ENCODE measurements at regions not wholly inside any gene's neighbourhood (a gene's known extent, or its start where the extent isn't known, plus 50 kb on each side); places are given as distances from the start of the nearest gene placed in this dataset.
"Not testable (repeated sequence)": the region's sequence is repeated elsewhere in the genome, so short reads cannot be mapped to it uniquely, and the experiment has no call there.

DNA sequence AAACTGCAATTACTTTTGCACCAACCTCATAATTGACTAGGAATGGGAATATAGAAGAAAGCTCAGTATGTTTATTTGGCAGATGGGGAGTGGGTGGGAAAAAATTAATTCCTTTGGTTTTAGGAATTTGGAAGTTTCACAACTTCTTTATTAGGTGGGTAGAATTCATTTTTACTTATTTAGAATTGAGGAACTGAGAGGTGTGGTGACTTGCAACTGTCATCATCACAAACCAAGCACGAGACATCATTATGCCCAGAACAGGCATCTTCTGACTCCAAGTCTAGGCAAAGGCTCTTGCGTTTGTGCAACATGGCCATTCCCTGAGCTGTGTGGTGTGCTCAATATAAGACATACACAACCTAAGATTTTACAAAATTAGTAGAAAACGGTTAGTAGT, 380.0 kb downstream of the ATP23 start:
- intact Hi-C loops (cut with DNase I) = no loop called here

DNA sequence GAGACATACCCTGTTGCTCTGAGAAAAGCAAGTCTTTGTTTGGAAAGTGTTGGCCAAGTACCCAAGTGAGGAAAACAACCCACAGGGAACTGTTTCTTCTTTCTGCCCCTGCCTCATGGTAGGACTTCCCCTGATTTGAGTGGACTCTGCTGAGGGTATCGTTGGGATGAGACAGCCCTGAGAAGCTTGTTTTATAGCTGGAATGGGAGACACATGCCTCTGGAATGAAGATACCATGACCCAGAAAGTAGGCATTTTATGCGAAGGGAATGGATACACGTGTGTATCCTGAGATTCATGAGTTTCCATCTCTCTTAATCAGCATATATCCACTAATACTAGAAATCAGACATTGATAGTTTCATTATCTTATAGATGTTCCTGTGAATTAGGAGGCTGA, 382.3 kb downstream of the ATP23 start:
- ATAC-seq = no peak
- intact Hi-C loops (cut with DNase I) = no loop called here
- H3K27me3 ChIP-seq = no peaks in the 10 kb centered on the region
- no peak overlapping the region for H3K4me3 ChIP-seq
- no peak overlapping the region for H3K27ac ChIP-seq
- no peaks in the 10 kb centered on the region for H3K4me1 ChIP-seq
- peaks cover 3% of the 10 kb centered on the region for H3K9me3 ChIP-seq
- DNase-seq = no peak
- TF ChIP-seq, protein P1, sequence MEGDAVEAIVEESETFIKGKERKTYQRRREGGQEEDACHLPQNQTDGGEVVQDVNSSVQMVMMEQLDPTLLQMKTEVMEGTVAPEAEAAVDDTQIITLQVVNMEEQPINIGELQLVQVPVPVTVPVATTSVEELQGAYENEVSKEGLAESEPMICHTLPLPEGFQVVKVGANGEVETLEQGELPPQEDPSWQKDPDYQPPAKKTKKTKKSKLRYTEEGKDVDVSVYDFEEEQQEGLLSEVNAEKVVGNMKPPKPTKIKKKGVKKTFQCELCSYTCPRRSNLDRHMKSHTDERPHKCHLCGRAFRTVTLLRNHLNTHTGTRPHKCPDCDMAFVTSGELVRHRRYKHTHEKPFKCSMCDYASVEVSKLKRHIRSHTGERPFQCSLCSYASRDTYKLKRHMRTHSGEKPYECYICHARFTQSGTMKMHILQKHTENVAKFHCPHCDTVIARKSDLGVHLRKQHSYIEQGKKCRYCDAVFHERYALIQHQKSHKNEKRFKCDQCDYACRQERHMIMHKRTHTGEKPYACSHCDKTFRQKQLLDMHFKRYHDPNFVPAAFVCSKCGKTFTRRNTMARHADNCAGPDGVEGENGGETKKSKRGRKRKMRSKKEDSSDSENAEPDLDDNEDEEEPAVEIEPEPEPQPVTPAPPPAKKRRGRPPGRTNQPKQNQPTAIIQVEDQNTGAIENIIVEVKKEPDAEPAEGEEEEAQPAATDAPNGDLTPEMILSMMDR (IDR thresholded peaks at IDR 0.05) = no peak
- H3K36me3 ChIP-seq = no peaks in the 10 kb centered on the region

More for the DNA sequence above, 380.0 kb downstream of the ATP23 start:
- Histone ChIP-seq H3K4me3 (no peak overlapping the region), H3K36me3 (no peaks in the 10 kb centered on the region), H3K27ac (no peak overlapping the region), H3K27me3 (no peaks in the 10 kb centered on the region), H3K4me1 (no peaks in the 10 kb centered on the region), H3K9me3 (peaks cover 3% of the 10 kb centered on the region)
- TF ChIP-seq, protein P1 (IDR thresholded peaks at IDR 0.05) = no peak
- ATAC-seq (no peak), DNase-seq (no peak)

DNA sequence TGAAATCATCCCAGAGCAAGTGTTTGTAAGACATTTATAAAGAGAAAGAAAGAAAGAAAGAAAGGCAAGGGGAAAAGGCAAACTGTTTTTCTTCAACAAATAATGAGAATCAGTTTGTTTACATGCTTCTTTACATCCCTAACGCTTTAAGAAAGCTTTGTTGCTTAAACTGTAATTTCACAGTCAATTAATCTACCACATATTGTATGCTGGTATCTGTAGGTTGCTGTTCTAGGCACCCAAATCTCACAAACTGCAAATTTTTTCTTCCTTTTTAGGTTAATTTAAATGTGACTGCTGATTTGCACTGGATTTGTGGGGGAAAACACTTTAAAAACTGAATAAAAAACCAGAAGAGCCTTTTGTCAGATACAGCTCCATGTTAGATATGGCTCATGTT, 384.2 kb downstream of the ATP23 start:
- ATAC-seq = no peak
- H3K27ac ChIP-seq = no peak overlapping the region
- H3K36me3 ChIP-seq = no peaks in the 10 kb centered on the region
- no peaks in the 10 kb centered on the region for H3K9me3 ChIP-seq
- TF ChIP-seq, protein P1 (IDR thresholded peaks at IDR 0.05) = no peak
- DNase-seq = no peak
- H3K4me3 ChIP-seq = no peak overlapping the region
- no peaks in the 10 kb centered on the region for H3K4me1 ChIP-seq
- H3K27me3 ChIP-seq = no peaks in the 10 kb centered on the region
- intact Hi-C loops (cut with DNase I) = no loop called here

DNA sequence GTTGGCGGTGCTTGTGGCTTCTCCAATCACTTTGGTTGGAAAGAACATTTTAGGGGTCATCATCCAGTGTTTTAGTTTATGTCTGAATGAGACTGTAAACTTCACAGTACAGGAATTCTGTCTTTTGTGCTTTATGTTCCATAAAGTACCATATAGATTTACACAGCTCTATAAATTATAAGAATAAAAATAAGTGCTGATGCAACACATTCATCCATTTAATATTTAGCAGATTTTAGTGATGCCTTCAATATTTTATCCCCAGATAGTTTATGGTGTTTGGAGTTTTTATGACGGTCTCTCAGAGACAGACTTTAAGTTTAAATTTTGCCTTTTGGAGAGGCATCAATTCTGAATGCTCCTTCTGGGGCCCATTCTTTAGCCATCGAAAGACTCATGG, 385.2 kb downstream of the ATP23 start:
- ATAC-seq (no peak), DNase-seq (no peak)
- TF ChIP-seq, protein P1 (IDR thresholded peaks at IDR 0.05) = no peak
- Histone ChIP-seq H3K4me3 (no peak overlapping the region), H3K4me1 (no peaks in the 10 kb centered on the region), H3K27me3 (no peaks in the 10 kb centered on the region), H3K36me3 (no peaks in the 10 kb centered on the region), H3K27ac (no peak overlapping the region), H3K9me3 (no peaks in the 10 kb centered on the region)
- intact Hi-C loops (cut with DNase I) = no loop called here

DNA sequence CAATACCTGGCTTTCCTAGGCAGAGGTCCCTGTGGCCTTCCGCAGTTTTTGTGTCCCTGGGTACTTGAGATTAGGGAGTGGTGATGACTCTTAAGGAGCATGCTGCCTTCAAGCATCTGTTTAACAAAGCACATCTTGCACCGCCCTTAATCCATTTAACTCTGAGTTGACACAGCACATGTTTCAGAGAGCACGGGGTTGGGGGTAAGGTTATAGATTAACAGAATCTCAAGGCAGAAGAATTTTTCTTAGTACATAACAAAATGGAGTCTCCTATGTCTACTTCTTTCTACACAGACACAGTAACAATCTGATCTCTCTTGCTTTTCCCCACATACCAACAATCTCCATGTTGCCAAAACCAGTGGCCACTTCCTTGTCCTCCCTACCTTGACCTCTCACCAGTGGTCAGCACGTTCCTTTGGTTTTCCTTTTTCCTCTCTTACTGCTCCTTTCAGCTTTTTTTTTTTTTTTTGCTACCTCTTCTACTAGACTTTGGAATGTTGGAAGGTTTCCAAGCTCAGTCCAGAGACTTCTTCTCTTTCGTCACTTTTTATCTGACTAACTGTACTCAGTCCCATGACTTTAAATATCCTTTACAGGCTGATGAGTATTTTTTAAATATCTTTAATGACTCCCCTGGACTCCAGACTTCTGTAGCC, 395.3 kb downstream of the ATP23 start:
- H3K4me3 ChIP-seq; H3K36me3 ChIP-seq; intact Hi-C loops (cut with DNase I); DNase-seq; H3K4me1 ChIP-seq; H3K27ac ChIP-seq; H3K27me3 ChIP-seq; H3K9me3 ChIP-seq: not testable (repeated sequence)
- peak; percentile 19 for ATAC-seq

DNA sequence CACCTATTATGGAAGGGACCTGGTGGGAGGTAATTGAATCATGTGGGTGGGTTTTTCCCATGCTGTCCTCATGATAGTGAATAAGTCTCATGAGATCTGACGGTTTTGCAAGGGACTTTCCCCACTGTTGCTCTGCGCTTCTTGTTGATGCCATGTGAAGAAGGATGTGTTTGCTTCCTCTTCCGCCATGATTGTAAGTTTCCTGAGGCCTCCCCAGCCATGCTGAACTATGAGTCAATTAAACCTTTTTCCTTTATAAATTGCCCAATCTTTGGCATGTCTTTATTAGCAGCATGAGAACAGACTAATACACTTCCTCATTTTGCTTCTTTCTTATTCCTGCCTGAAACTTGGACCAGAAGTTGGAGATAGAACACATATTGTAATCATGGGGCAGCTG, 396.2 kb downstream of the ATP23 start:
- H3K27ac ChIP-seq; ATAC-seq; H3K9me3 ChIP-seq; intact Hi-C loops (cut with DNase I); H3K27me3 ChIP-seq; DNase-seq; H3K4me1 ChIP-seq; H3K36me3 ChIP-seq; H3K4me3 ChIP-seq: not testable (repeated sequence)

DNA sequence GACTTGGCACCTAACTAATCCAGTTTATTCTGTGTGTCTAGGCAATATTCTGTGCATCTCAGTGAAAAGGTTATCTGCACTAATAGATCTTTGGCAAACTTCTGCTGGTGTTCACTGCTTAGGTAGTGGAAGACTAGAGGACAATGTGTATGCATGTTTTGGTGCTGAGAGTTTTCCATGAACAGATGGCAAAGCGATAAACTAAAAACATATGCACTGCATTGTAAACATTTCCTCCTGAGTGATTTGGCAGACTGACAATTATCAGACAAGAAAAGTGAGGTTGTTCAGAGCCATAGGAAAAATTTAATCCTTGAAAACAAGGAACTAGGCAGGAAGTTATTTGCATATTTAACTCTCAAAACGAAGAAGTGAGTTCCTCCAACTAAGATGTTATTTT, 400.4 kb downstream of the ATP23 start:
- no peak for ATAC-seq
- DNase-seq = no peak
- H3K4me1 ChIP-seq = no peaks in the 10 kb centered on the region
- no peak overlapping the region for H3K4me3 ChIP-seq
- H3K27me3 ChIP-seq = no peaks in the 10 kb centered on the region
- TF ChIP-seq, protein P1 (IDR thresholded peaks at IDR 0.05) = no peak
- no peak overlapping the region for H3K27ac ChIP-seq
- H3K36me3 ChIP-seq = no peaks in the 10 kb centered on the region
- H3K9me3 ChIP-seq = no peaks in the 10 kb centered on the region
- intact Hi-C loops (cut with DNase I) = no loop called here
